OCI-LY1 (cell line): ENCODE measurements at regions not wholly inside any gene's neighbourhood (a gene's known extent, or its start where the extent isn't known, plus 50 kb on each side); places are given as distances from the start of the nearest gene placed in this dataset.

ENCODE experiments used
- H2AFZ ChIP-seq: fragments of 200-600 bp; sonication (generic), shearing (Covaris generic); 2 replicates; pipeline ENCODE4 v1.6.0; 2014; ENCODE audit warnings: antibody characterized with exemption, mild to moderate bottlenecking, low read length
- H3F3A ChIP-seq: fragments of 200-600 bp; sonication (generic), shearing (Covaris generic); 2 replicates; pipeline ENCODE4 v1.6.0; 2014; ENCODE audit warnings: mild to moderate bottlenecking, antibody characterized with exemption, low read length, moderate library complexity; ENCODE audit not compliant: insufficient read depth
- H3K27ac ChIP-seq: fragments of 200-600 bp; sonication (generic); 2 replicates; pipeline ENCODE4 v1.5.1; 2014; ENCODE audit warnings: low read length, mixed run types, mild to moderate bottlenecking, low read depth; ENCODE audit not compliant: poor library complexity, severe bottlenecking
- H3K27me3 ChIP-seq: fragments of 200-600 bp; sonication (generic); 2 replicates; pipeline ENCODE4 v1.6.0; 2014; ENCODE audit warnings: antibody characterized with exemption, mild to moderate bottlenecking, low read length, moderate library complexity; ENCODE audit not compliant: insufficient read depth
- H3K36me3 ChIP-seq: fragments of 200-600 bp; sonication (generic); 2 replicates; pipeline ENCODE4 v1.6.1; 2014; ENCODE audit warnings: mild to moderate bottlenecking, antibody characterized with exemption, low read length, moderate library complexity, mixed read lengths; ENCODE audit not compliant: insufficient read depth
- H3K4me1 ChIP-seq: fragments of 200-600 bp; sonication (generic); 2 replicates; pipeline ENCODE4 v1.5.1; 2014; ENCODE audit warnings: mild to moderate bottlenecking, low read length, moderate library complexity; ENCODE audit not compliant: insufficient read depth, severe bottlenecking
- H3K4me2 ChIP-seq: fragments of 200-600 bp; sonication (generic), shearing (Covaris generic); 2 replicates; pipeline ENCODE4 v1.6.1; 2014; ENCODE audit warnings: low read length
- H3K4me3 ChIP-seq: fragments of 200-600 bp; sonication (generic); 2 replicates; pipeline ENCODE4 v1.5.1; 2014; ENCODE audit warnings: low read length, low read depth, mild to moderate bottlenecking, mixed read lengths; ENCODE audit not compliant: poor library complexity, severe bottlenecking
- H3K79me2 ChIP-seq: fragments of 200-600 bp; shearing (Covaris generic); 2 replicates; pipeline ENCODE4 v1.6.1; 2016; ENCODE audit warnings: mixed run types, low read length, mixed read lengths; ENCODE audit not compliant: insufficient read depth
- H3K9ac ChIP-seq: fragments of 200-600 bp; sonication (generic), shearing (Covaris generic); 2 replicates; pipeline ENCODE4 v1.6.1; 2014; ENCODE audit warnings: mild to moderate bottlenecking, low read length, mixed read lengths
- H3K9me2 ChIP-seq: fragments of 200-600 bp; sonication (generic), shearing (Covaris generic); 2 replicates; pipeline ENCODE4 v1.6.1; 2014; ENCODE audit warnings: low read depth, mild to moderate bottlenecking, low read length, mixed read lengths
- H3K9me3 ChIP-seq: fragments of 200-600 bp; shearing (Covaris generic); 2 replicates; pipeline ENCODE4 v1.6.1; 2014; ENCODE audit warnings: low read length, mixed read lengths
- H4K20me1 ChIP-seq: fragments of 200-600 bp; sonication (generic), shearing (Covaris generic); 2 replicates; pipeline ENCODE4 v1.6.0; 2016; ENCODE audit warnings: mild to moderate bottlenecking, low read length; ENCODE audit not compliant: insufficient read depth
- CTCF ChIP-seq: fragments of 200-600 bp; sonication (generic), shearing (Covaris generic); IDR thresholded peaks from 2 replicates; pipeline ENCODE4 v1.5.1; 2017; ENCODE audit warnings: mild to moderate bottlenecking, antibody characterized with exemption, low read length, moderate library complexity, mixed read lengths
- EZH2 ChIP-seq: fragments of 200-600 bp; sonication (generic), shearing (Covaris generic); IDR thresholded peaks from 2 replicates; pipeline ENCODE4 v1.8.0; 2017; ENCODE audit warnings: borderline replicate concordance, mixed run types, mild to moderate bottlenecking, antibody characterized with exemption, low read length, moderate library complexity, mixed read lengths

- Histone ChIP-seq H3K4me1 (no peaks in the 10 kb centered on the region), H3K4me3 (no peak overlapping the region)
These were observed 149.8 kb upstream of the ANKRD55 start for GRCh38 chr5:56382896-56383295.

GRCh38 chr5:56377573-56377972 lies 144.4 kb upstream of the ANKRD55 start:
- H3K4me1 ChIP-seq: no peaks in the 10 kb centered on the region
- no peaks in the 10 kb centered on the region for H4K20me1 ChIP-seq
- no peak overlapping the region for H3K4me2 ChIP-seq
- H3K9me3 ChIP-seq: peaks cover 5% of the 10 kb centered on the region; the same call in 1 of the 2 replicates
- no peak overlapping the region for H3K4me3 ChIP-seq
- TF ChIP-seq EZH2 (no peak), CTCF (no peak)
- H2AFZ ChIP-seq: no peak overlapping the region
- H3K9me2 ChIP-seq: no peaks in the 10 kb centered on the region
- H3K9ac ChIP-seq: no peak overlapping the region
- H3K27ac ChIP-seq: no peak overlapping the region
- no peaks in the 10 kb centered on the region for H3F3A ChIP-seq
- no peaks in the 10 kb centered on the region for H3K36me3 ChIP-seq
- H3K27me3 ChIP-seq: no peaks in the 10 kb centered on the region
- H3K79me2 ChIP-seq: no peaks in the 10 kb centered on the region

More at GRCh38 chr5:56382896-56383295, 149.8 kb upstream of the ANKRD55 start:
- H2AFZ ChIP-seq: no peak overlapping the region
- no peaks in the 10 kb centered on the region for H3K27me3 ChIP-seq
- TF ChIP-seq CTCF (no peak), EZH2 (no peak)
- no peaks in the 10 kb centered on the region for H3K9me3 ChIP-seq
- H3K4me2 ChIP-seq: no peak overlapping the region
- no peaks in the 10 kb centered on the region for H4K20me1 ChIP-seq
- no peaks in the 10 kb centered on the region for H3F3A ChIP-seq
- no peaks in the 10 kb centered on the region for H3K9me2 ChIP-seq
- H3K79me2 ChIP-seq: no peaks in the 10 kb centered on the region
- H3K27ac ChIP-seq: no peak overlapping the region
- H3K36me3 ChIP-seq: no peaks in the 10 kb centered on the region
- H3K9ac ChIP-seq: no peak overlapping the region

GRCh38 chr5:56376128-56376527 lies 143.0 kb upstream of the ANKRD55 start:
- Histone ChIP-seq H3K9ac (no peak overlapping the region), H3K9me3 (peaks cover 5% of the 10 kb centered on the region; the same call in 1 of the 2 replicates)

More at GRCh38 chr5:56376128-56376527, 143.0 kb upstream of the ANKRD55 start:
- Histone ChIP-seq H3K79me2 (no peaks in the 10 kb centered on the region), H3K4me1 (no peaks in the 10 kb centered on the region), H3F3A (no peaks in the 10 kb centered on the region), H2AFZ (no peak overlapping the region), H3K4me2 (no peak overlapping the region), H3K4me3 (no peak overlapping the region), H3K27ac (no peak overlapping the region), H4K20me1 (no peaks in the 10 kb centered on the region), H3K36me3 (no peaks in the 10 kb centered on the region), H3K27me3 (no peaks in the 10 kb centered on the region), H3K9me2 (no peaks in the 10 kb centered on the region)
- TF ChIP-seq EZH2 (no peak), CTCF (no peak)
